PC-9 (cell line): ENCODE measurements at regions not wholly inside any gene's neighbourhood (a gene's known extent, or its start where the extent isn't known, plus 50 kb on each side); places are given as distances from the start of the nearest gene placed in this dataset.

Source experiments
- CTCF ChIP-seq: fragments of 200-600 bp; sonication (generic); conservative IDR thresholded peaks from 2 replicates; pipeline ENCODE4 v1.6.1; 2017; ENCODE audit warnings: mixed run types, antibody characterized with exemption, mild to moderate bottlenecking, moderate library complexity
- EZH2 ChIP-seq: fragments of 200-600 bp; sonication (generic); IDR thresholded peaks from 2 replicates; pipeline ENCODE4 v1.8.0; 2017; ENCODE audit warnings: antibody characterized with exemption, low read depth

GRCh38 chr12:46667551-46667950, 158.2 kb downstream of the SLC38A4 start:
- TF ChIP-seq CTCF: no peak
- TF ChIP-seq EZH2: no peak
